Sigmoid colon (tissue), 6 donors: ENCODE measurements at regions not wholly inside any gene's neighbourhood (a gene's known extent, or its start where the extent isn't known, plus 50 kb on each side); places are given as distances from the start of the nearest gene placed in this dataset.
A peak's percentile ranks its signal among the peaks of the same experiment; 100 is the strongest.

Source experiments
- DNase-seq: peaks from one replicate; pipeline ENCODE4 v3.0.0-alpha.2; 2019
- H3K27ac ChIP-seq, 4 donors: fragments of 200-600 bp; sonication (generic); one replicate each; pipeline ENCODE4 v1.5.1; 2016 to 2019; ENCODE audit warnings: mild to moderate bottlenecking in 1 of 4
- H3K27me3 ChIP-seq, 3 donors: fragments of 200-600 bp; sonication (generic); one replicate each; pipeline ENCODE4 v1.5.1; 2019; ENCODE audit warnings: mild to moderate bottlenecking in 1 of 3
- H3K36me3 ChIP-seq, 4 donors: fragments of 200-600 bp; sonication (generic); one replicate each; pipeline ENCODE4 v1.5.1; 2016 to 2019
- H3K4me1 ChIP-seq, 4 donors: fragments of 200-600 bp; sonication (generic); one replicate each; pipeline ENCODE4 v1.5.1; 2017 to 2019
- H3K4me3 ChIP-seq, 4 donors: fragments of 200-600 bp; sonication (generic); one replicate each; pipeline ENCODE4 v1.5.1; 2017 to 2019; ENCODE audit warnings: mild to moderate bottlenecking in 2 of 4, moderate library complexity in 1 of 4
- H3K9me3 ChIP-seq, 4 donors: fragments of 200-600 bp in 3 of 4; sonication (generic) in 3 of 4; one replicate each; pipeline versions ENCODE4 v1.5.1 to v1.6.1; 2013 to 2019
- CTCF ChIP-seq, 4 experiments: fragments of 450-650 bp in 3 of 4; fragments of 200-600 bp in 1 of 4; IDR thresholded peaks; one replicate each; pipeline ENCODE4 v1.5.1; 2016 to 2019; ENCODE audit warnings: antibody characterized with exemption in 4 of 4, mild to moderate bottlenecking in 3 of 4, moderate library complexity in 2 of 4
- EP300 ChIP-seq, 4 donors: sonication (generic); formaldehyde crosslinking; IDR thresholded peaks; one replicate each; pipeline ENCODE4 v1.6.1; 2017; ENCODE audit warnings: antibody characterized with exemption in 4 of 4
- POLR2A ChIP-seq, 2 donors: fragments of 450-650 bp; IDR thresholded peaks; one replicate each; pipeline ENCODE4 v1.6.1; 2016; ENCODE audit warnings: antibody characterized with exemption in 2 of 2, mild to moderate bottlenecking in 2 of 2, moderate library complexity in 2 of 2
- POLR2AphosphoS5 ChIP-seq, 4 donors: sonication (generic); formaldehyde crosslinking; IDR thresholded peaks; one replicate each; pipeline ENCODE4 v1.6.1; 2017; ENCODE audit warnings: antibody characterized with exemption in 4 of 4
- WGBS, 2 donors: extraction: QIAGEN DNeasy Blood & Tissue Kit; methylation state at CpG; one replicate each; pipeline ENCODE4 v1.1.7; 2013; 5-methylcytosine and 5-hydroxymethylcytosine counted together
- intact Hi-C: fragments of 100-400 bp; cut with DNase I; formaldehyde crosslinking; loops from one replicate; pipeline ENCODE4 v1.15.1; 2023
- donor health status: healthy with polysubstance abuse.
- donor health status: healthy.

DNA sequence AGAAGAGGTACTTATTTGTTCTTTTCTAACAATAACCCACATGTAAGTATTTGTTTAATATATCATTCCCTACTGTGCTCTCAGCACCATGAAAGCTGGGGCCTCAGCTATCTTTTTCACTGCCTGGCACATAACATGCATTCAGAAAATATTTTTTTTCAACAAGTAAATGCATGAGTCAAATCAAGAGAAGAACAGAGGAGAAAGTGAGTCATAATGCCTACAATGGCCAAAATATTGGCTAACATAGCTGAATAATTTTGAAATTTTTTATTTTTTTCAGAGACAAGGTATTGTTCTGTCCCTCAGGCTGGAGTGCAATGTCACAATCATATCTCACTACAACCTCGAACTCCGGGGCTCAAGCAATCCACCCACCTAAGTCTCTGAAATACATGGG is 252.2 kb upstream of the ADAMTS5 start:
- H3K27ac ChIP-seq: no peak overlapping the region
- no peak for TF ChIP-seq CTCF (IDR thresholded peaks at IDR 0.05)
- TF ChIP-seq POLR2AphosphoS5 (IDR thresholded peaks at IDR 0.05): peak in 1 of 4 donors; percentile 21
- TF ChIP-seq EP300 (IDR thresholded peaks at IDR 0.05): no peak
- intact Hi-C loops: no loop called here
- DNase-seq: no peak
- no peaks in the 10 kb centered on the region for H3K27me3 ChIP-seq
- H3K4me1 ChIP-seq: no peaks in the 10 kb centered on the region
- H3K9me3 ChIP-seq: no peaks in the 10 kb centered on the region
- H3K4me3 ChIP-seq: no peak overlapping the region
- no peaks in the 10 kb centered on the region for H3K36me3 ChIP-seq
- WGBS, 2 donors: 92 to 94% methylated on average over 2 of the region's 2 CpGs

- Histone ChIP-seq H3K27me3 (no peaks in the 10 kb centered on the region), H3K4me3 (no peak overlapping the region), H3K9me3 (no peaks in the 10 kb centered on the region), H3K27ac (no peak overlapping the region), H3K4me1 (no peaks in the 10 kb centered on the region), H3K36me3 (no peaks in the 10 kb centered on the region)
- DNase-seq: no peak
- intact Hi-C loops: no loop called here
- no peak for TF ChIP-seq EP300 (IDR thresholded peaks at IDR 0.05)
- no peak for TF ChIP-seq POLR2AphosphoS5 (IDR thresholded peaks at IDR 0.05)
- TF ChIP-seq POLR2A (IDR thresholded peaks at IDR 0.05): no peak
- TF ChIP-seq CTCF (IDR thresholded peaks at IDR 0.05): no peak
Observed at GRCh38 chr21:27213303-27213702, 246.4 kb upstream of the ADAMTS5 start.

DNA sequence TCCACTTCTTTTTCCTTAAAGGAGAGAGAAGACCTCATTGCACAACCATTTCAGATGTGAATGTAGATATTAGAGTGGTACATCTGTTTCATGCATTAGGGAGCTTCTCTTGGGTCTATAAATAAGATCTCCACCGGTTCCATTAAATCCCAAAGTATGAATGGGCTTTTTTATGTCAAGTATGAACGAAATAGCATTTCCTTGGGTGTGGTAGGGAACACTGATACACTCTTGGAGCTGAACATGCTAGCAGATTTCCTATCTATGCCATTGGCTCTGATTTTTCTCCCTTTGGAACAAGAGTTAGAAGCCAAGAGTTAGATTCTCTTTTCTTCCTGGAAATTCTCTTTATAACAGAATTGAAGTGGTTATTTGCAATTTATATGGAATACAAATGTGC is 245.6 kb upstream of the ADAMTS5 start:
- Histone ChIP-seq H3K27ac (no peak overlapping the region), H3K9me3 (no peaks in the 10 kb centered on the region), H3K27me3 (no peaks in the 10 kb centered on the region), H3K4me3 (no peak overlapping the region), H3K36me3 (no peaks in the 10 kb centered on the region), H3K4me1 (no peaks in the 10 kb centered on the region)
- WGBS, 2 donors: 34 to 54% methylated on average over 2 of the region's 2 CpGs
- no peak for DNase-seq
- no peak for TF ChIP-seq POLR2A (IDR thresholded peaks at IDR 0.05)
- no peak for TF ChIP-seq EP300 (IDR thresholded peaks at IDR 0.05)
- TF ChIP-seq CTCF (IDR thresholded peaks at IDR 0.05): no peak
- TF ChIP-seq POLR2AphosphoS5 (IDR thresholded peaks at IDR 0.05): no peak
- intact Hi-C loops: no loop called here

- TF ChIP-seq POLR2AphosphoS5 (IDR thresholded peaks at IDR 0.05) (no peak), POLR2A (IDR thresholded peaks at IDR 0.05) (no peak), CTCF (IDR thresholded peaks at IDR 0.05) (no peak), EP300 (IDR thresholded peaks at IDR 0.05) (no peak)
- Histone ChIP-seq H3K27ac (no peak overlapping the region), H3K4me3 (no peak overlapping the region), H3K27me3 (no peaks in the 10 kb centered on the region), H3K36me3 (no peaks in the 10 kb centered on the region), H3K4me1 (no peaks in the 10 kb centered on the region), H3K9me3 (no peaks in the 10 kb centered on the region)
- WGBS, 2 donors: 95% methylated on average over 1 of the region's 1 CpG
- intact Hi-C loops: no loop called here
- no peak for DNase-seq
Observed at GRCh38 chr21:27209546-27209945, 242.7 kb upstream of the ADAMTS5 start.

DNA sequence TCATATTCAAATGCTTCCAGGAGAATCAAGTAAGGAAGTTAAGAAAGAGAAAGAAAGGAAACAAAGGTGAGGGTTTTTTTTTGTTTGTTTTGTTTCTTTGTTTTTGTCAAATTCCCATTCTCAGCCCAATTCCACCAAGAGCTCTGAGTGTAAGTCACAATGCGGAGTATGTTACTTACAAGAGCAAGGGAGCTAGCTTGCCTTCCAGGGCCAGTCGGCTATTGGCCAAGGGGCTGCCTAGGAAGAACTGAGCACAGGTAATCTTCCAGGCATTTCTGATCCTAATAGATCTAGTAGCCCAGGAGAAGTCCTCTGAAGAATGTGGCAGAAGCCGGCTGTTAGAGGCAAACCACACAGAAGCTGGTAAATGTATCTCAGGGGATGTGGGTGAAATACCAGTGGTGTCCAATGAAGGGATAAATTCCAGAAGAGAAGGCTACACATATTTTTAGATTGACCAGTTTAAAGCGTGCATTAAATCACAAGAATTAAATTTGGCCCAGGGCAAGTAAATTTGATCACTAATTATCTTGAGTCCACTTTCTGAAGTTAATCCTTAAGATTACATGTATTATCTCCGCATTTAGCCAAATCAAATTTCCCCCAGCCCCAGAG is 239.6 kb upstream of the ADAMTS5 start:
- no peaks in the 10 kb centered on the region for H3K27me3 ChIP-seq
- peaks cover 0 to 14% (median 3%) of the 10 kb centered on the region in 4 donors for H3K4me1 ChIP-seq
- intact Hi-C loops: no loop called here
- H3K4me3 ChIP-seq: no peak overlapping the region
- H3K27ac ChIP-seq: no peak overlapping the region
- 73 to 75% methylated on average over 5 of the region's 5 CpGs for WGBS, 2 donors
- no peak for DNase-seq
- TF ChIP-seq CTCF (IDR thresholded peaks at IDR 0.05): no peak
- TF ChIP-seq POLR2A (IDR thresholded peaks at IDR 0.05): no peak
- TF ChIP-seq EP300 (IDR thresholded peaks at IDR 0.05): no peak
- no peak for TF ChIP-seq POLR2AphosphoS5 (IDR thresholded peaks at IDR 0.05)
- H3K36me3 ChIP-seq: no peaks in the 10 kb centered on the region
- no peaks in the 10 kb centered on the region for H3K9me3 ChIP-seq
